Lower lobe of right lung (tissue), 2 donors: ENCODE measurements at regions not wholly inside any gene's neighbourhood (a gene's known extent, or its start where the extent isn't known, plus 50 kb on each side); places are given as distances from the start of the nearest gene placed in this dataset.

Experiments
- ATAC-seq, 2 donors: fragments of 200-7000 bp; cut with Tn5 transposase; one replicate each; pipeline ENCODE4 v1.9.1; 2020 to 2022; ENCODE audit warnings: mild to moderate bottlenecking in 2 of 2, moderate library complexity in 2 of 2
- DNase-seq: peaks from one replicate; pipeline ENCODE4 v3.0.0-alpha.2; 2020
- H3K27ac ChIP-seq: fragments of 200-600 bp; one replicate; pipeline ENCODE4 v1.8.0; 2022
- H3K27me3 ChIP-seq: fragments of 200-600 bp; one replicate; pipeline ENCODE4 v1.8.0; 2022; ENCODE audit warnings: low read depth
- H3K36me3 ChIP-seq: fragments of 200-600 bp; one replicate; pipeline ENCODE4 v1.8.0; 2022; ENCODE audit warnings: mild to moderate bottlenecking
- H3K4me1 ChIP-seq: fragments of 200-600 bp; one replicate; pipeline ENCODE4 v1.8.0; 2022
- H3K4me3 ChIP-seq: fragments of 200-600 bp; one replicate; pipeline ENCODE4 v1.8.0; 2022; ENCODE audit warnings: mild to moderate bottlenecking
- H3K9me3 ChIP-seq: fragments of 200-600 bp; one replicate; pipeline ENCODE4 v1.8.0; 2022
- intact Hi-C: fragments of 100-400 bp; cut with DNase I; formaldehyde crosslinking; loops from one replicate; pipeline ENCODE4 v1.11.0; 2022
- TF ChIP-seq, protein P1 (sequence below): fragments of 200-600 bp; IDR thresholded peaks from one replicate; pipeline ENCODE4 v1.8.0; 2022; ENCODE audit warnings: antibody characterized with exemption, mild to moderate bottlenecking
- donor health status: DM: no; HTN: yes; CAD: no; lungs with severe emphysema.

DNA sequence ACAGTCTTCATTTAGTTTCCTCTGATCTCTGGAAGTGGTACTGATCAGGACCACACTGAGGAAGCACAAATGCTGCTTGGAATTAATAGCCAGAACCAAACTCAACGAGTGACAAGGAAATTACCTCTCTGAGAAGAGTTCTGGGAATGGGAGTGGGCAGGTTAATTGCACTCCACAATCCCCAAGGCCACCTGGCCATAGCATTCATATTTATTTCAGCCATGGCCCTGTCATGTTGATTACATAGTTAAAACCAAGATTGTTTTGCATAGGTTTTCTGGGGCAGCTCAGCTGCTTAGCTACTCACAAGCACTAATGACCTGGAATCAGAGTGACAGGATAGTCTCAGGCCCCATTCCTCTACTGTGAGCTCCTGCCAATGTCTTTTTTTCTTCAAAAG lies 230.2 kb upstream of the RIMS1 start:
- TF ChIP-seq, protein P1, sequence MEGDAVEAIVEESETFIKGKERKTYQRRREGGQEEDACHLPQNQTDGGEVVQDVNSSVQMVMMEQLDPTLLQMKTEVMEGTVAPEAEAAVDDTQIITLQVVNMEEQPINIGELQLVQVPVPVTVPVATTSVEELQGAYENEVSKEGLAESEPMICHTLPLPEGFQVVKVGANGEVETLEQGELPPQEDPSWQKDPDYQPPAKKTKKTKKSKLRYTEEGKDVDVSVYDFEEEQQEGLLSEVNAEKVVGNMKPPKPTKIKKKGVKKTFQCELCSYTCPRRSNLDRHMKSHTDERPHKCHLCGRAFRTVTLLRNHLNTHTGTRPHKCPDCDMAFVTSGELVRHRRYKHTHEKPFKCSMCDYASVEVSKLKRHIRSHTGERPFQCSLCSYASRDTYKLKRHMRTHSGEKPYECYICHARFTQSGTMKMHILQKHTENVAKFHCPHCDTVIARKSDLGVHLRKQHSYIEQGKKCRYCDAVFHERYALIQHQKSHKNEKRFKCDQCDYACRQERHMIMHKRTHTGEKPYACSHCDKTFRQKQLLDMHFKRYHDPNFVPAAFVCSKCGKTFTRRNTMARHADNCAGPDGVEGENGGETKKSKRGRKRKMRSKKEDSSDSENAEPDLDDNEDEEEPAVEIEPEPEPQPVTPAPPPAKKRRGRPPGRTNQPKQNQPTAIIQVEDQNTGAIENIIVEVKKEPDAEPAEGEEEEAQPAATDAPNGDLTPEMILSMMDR = no peak
- Histone ChIP-seq H3K4me1 (no peaks in the 10 kb centered on the region), H3K27ac (no peak overlapping the region), H3K36me3 (no peaks in the 10 kb centered on the region), H3K27me3 (no peaks in the 10 kb centered on the region), H3K9me3 (no peaks in the 10 kb centered on the region), H3K4me3 (no peak overlapping the region)
- DNase-seq = no peak
- intact Hi-C loops = no loop called here
- ATAC-seq = no peak

DNA sequence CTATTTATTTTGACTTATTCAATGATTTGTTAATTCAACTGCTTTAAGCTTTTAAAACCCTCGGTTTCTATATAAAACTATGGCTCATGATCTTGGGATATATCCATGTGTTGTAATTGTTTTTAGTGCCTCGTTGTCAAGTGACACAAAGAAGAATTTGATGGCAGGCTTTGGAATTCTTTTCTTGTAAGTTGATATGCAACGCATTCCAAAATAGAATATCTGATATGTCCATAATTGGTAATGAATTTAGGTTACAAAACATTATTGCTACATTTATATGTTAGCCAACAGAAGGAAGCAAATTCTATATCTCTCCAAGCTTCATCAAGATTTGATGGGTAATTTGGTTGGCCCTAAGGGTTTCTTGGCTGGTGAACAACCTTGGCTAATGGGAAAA lies 220.4 kb upstream of the RIMS1 start:
- Histone ChIP-seq H3K9me3 (no peaks in the 10 kb centered on the region), H3K36me3 (no peaks in the 10 kb centered on the region), H3K4me1 (no peaks in the 10 kb centered on the region), H3K27ac (no peak overlapping the region), H3K27me3 (no peaks in the 10 kb centered on the region), H3K4me3 (no peak overlapping the region)
- DNase-seq (no peak), ATAC-seq (no peak)
- TF ChIP-seq, protein P1 = no peak
- intact Hi-C loops = no loop called here

DNA sequence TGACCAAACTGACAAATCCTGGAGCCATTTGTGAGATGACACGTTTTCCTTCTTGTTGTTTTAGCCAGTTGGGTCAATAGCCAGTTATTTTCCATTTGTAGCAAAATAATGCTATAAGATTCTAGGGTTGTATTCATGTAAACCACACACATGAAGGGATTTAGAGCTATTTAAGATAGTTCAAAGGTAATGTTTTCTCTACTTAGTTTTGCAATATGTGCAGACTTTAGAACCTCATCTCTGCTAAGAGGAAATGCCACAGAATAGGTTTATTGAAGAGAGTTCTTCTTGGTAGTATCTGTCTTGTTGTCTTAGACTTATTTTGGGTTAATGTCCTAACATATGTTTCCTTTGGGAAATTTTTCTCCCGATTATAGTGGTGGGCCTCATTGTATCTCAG lies 213.5 kb upstream of the RIMS1 start:
- Histone ChIP-seq H3K9me3 (no peaks in the 10 kb centered on the region), H3K27ac (no peak overlapping the region), H3K36me3 (no peaks in the 10 kb centered on the region), H3K27me3 (no peaks in the 10 kb centered on the region), H3K4me1 (no peaks in the 10 kb centered on the region), H3K4me3 (no peak overlapping the region)
- ATAC-seq (no peak), DNase-seq (no peak)
- intact Hi-C loops = no loop called here
- TF ChIP-seq, protein P1 = no peak

DNA sequence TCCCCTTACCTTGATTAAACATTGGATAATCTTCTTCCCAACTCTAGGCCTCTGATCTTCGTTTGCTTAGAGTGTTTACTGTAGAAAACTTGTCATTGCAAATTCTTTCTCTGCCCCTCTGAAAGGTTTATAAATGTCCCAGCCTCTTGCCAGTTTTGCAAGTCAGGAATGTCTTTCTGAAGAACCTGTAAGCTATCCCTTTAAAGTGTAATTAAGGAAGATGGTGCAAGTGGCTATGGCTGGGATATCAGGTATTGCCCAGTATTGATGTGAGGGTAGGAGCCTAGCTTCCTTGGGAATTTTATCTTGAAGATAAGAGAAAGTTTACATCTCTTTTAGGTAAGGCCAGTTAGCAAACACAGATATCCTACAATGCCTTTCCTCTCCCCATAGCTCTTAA lies 211.0 kb upstream of the RIMS1 start:
- no peak for ATAC-seq
- Histone ChIP-seq H3K4me3 (no peak overlapping the region), H3K4me1 (no peaks in the 10 kb centered on the region), H3K27me3 (no peaks in the 10 kb centered on the region), H3K27ac (no peak overlapping the region), H3K36me3 (no peaks in the 10 kb centered on the region), H3K9me3 (no peaks in the 10 kb centered on the region)
- DNase-seq = no peak
- TF ChIP-seq, protein P1 = no peak
- intact Hi-C loops = no loop called here

DNA sequence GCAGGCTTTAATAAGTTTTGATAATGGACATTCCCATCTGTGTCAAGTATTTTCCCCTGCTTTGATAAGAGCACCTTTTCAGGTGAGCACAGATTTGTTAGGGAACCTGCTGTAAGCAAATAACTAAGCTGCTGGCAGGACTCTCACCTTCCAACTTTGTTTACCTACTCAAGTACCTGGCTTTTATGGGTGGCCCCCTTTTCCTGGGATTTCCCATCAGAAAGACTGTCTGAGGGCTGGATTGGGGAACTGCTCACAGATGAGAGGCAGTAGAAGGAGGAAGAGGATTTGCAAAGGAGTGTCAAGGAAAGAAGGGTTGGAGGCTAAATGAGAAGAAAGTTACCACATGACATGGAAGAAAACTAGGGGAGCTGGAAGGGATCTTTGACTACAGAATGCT lies 210.1 kb upstream of the RIMS1 start:
- no peak overlapping the region for H3K27ac ChIP-seq
- H3K4me3 ChIP-seq = no peak overlapping the region
- ATAC-seq = no peak
- intact Hi-C loops = no loop called here
- DNase-seq = no peak
- no peaks in the 10 kb centered on the region for H3K4me1 ChIP-seq
- H3K36me3 ChIP-seq = no peaks in the 10 kb centered on the region
- H3K9me3 ChIP-seq = no peaks in the 10 kb centered on the region
- TF ChIP-seq, protein P1 = no peak
- H3K27me3 ChIP-seq = no peaks in the 10 kb centered on the region

DNA sequence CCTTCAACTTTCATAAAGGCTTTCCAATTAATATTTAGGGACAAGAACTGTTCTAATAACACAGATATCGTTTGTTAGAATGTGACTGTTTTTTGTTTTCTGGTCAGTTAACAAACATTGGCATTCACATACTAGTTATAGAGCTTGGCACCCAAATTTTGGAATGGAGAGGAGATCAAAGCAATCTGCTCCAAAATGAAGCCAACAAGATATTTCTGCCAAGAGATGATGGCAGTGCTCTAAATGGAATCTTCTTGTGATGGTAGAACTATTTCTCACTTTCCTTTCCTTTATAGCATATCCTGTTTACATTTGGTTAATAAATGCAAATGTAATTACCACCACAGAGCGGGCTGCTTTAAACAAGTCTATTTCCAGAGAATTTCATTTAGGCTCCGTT lies 208.3 kb upstream of the RIMS1 start:
- Histone ChIP-seq H3K27me3 (no peaks in the 10 kb centered on the region), H3K27ac (no peak overlapping the region), H3K36me3 (no peaks in the 10 kb centered on the region), H3K4me3 (no peak overlapping the region), H3K9me3 (no peaks in the 10 kb centered on the region), H3K4me1 (no peaks in the 10 kb centered on the region)
- TF ChIP-seq, protein P1 = no peak
- intact Hi-C loops = no loop called here
- no peak for DNase-seq
- ATAC-seq = no peak
